Effector memory CD8-positive, alpha-beta T cell (primary cell): ENCODE measurements at regions not wholly inside any gene's neighbourhood (a gene's known extent, or its start where the extent isn't known, plus 50 kb on each side); places are given as distances from the start of the nearest gene placed in this dataset.

Experiments
- ATAC-seq: fragments of 150-1000 bp; cut with Tn5 transposase; replicated peaks from 2 replicates; pipeline ENCODE4 v1.10.0; 2021; ENCODE audit warnings: mild to moderate bottlenecking, moderate library complexity
- DNase-seq, 3 experiments: peaks; one replicate each; pipeline ENCODE4 v3.0.0; 2021
- H3K27ac Mint-ChIP-seq, 2 donors: one replicate each; pipeline ENCODE4 v1.8.0; 2022; ENCODE audit warnings: mild to moderate bottlenecking in 2 of 2, mixed read lengths in 2 of 2, moderate library complexity in 2 of 2
- H3K27me3 Mint-ChIP-seq, 2 donors: one replicate each; pipeline ENCODE4 v1.8.0; 2022; ENCODE audit warnings: mixed read lengths in 2 of 2
- H3K36me3 Mint-ChIP-seq: one replicate; pipeline ENCODE4 v1.8.0; 2022; ENCODE audit warnings: mild to moderate bottlenecking, moderate library complexity, mixed read lengths; ENCODE audit not compliant: insufficient read depth
- H3K4me1 Mint-ChIP-seq, 2 donors: one replicate each; pipeline ENCODE4 v1.8.0; 2022; ENCODE audit warnings: low read depth in 2 of 2, mixed read lengths in 2 of 2
- H3K4me3 Mint-ChIP-seq, 2 donors: one replicate each; pipeline ENCODE4 v1.8.0; 2022; ENCODE audit warnings: mild to moderate bottlenecking in 2 of 2, mixed read lengths in 2 of 2, moderate library complexity in 2 of 2
- H3K9me3 Mint-ChIP-seq, 2 donors: one replicate each; pipeline ENCODE4 v1.8.0; 2022; ENCODE audit warnings: mixed read lengths in 2 of 2

DNA sequence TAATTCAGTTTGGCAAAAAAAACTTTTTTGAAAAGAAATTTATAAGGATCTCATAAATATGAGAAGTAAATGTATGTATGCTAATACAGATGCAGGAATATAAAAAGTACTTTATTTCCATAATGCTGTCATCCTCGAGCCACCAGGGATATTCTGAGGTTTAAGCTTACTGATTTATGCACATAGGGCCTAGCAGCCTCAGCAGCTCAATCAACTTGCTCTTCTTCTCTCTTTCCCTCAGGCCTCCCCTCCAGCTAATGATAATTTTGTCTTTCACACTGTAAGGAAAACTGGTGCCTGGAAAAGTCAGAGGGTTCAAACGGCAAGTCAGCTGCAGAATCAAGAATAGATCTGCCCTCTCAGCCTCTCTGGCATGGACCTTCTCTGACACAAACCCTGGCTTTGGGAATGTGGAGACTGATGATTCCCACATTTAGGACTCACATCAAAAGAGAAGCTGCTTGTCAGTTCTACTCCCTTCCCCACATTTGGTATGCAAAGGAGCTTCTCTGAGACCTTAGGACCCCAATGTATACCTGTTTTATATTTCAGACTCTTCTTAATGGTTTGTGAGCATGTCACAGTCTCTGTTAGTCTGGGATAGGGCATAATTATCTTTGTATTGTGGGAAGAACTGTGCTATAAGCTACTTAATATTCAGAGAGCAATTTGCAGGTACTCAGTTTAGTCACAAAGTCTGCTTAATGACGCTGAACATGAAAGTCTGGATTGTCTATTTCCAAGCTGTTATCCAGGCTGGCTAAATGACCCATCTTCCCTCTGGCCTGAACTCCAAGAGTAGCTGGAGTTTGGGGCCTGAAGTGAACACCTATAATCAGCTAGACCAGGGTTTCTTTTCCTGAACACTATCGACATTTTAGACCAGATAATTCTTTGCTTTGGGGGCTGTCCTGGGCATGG lies 52.1 kb upstream of the DIPK1A start:
- Mint-ChIP-seq H3K36me3 (peaks cover 3% of the 10 kb centered on the region), H3K4me1 (peaks cover 0 to 3% of the 10 kb centered on the region in 2 donors), H3K27ac (peak overlapping the region in 1 of 2 donors; percentile 36), H3K27me3 (peaks cover 24 to 32% of the 10 kb centered on the region in 2 donors), H3K9me3 (no peaks in the 10 kb centered on the region), H3K4me3 (no peak overlapping the region)
- ATAC-seq, result no peak
- DNase-seq, result no peak

DNA sequence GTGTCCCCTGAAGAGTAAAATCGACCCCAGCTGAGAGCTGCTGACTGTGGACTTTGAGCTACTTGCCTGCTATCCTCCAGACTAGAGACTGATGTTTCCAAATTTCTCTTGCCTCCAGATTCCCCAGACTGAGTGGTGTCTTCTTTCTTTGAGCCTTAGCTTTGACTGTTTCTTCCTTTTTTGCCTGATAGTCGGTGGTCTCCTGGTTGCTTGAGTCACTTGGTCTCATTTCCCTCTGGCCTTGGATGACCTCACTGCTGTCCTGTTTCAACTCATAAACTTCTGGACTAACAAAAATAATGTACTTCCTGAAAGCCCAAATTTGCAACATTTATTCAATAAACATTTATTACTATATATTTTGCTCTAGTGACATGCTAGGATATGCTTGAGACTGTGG lies 52.9 kb upstream of the DIPK1A start:
- Mint-ChIP-seq H3K4me3 (no peak overlapping the region), H3K27ac (no peak overlapping the region), H3K27me3 (peaks cover 19 to 31% of the 10 kb centered on the region in 2 donors), H3K9me3 (no peaks in the 10 kb centered on the region), H3K36me3 (peaks cover 3% of the 10 kb centered on the region), H3K4me1 (peaks cover 0 to 3% of the 10 kb centered on the region in 2 donors)
- DNase-seq (no peak), ATAC-seq (no peak)

DNA sequence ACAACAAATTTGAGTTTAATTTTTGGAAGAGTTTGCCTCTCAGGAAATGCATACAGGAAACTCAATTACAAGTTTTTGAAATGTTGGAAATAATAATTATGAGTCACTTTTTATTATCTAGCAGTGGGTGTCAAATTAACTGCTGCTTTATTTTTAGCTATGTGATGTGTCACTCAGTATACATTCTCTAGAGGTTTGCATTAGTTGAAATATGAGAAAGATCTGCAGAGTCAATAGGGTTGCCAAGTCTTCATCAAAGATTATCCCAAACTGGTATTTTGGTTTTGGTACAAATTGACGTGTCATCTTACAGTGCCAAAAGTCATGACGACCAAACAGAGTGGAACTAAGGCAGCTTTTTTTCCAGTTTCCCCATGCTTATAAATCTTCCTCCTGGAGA lies 54.3 kb upstream of the DIPK1A start:
- Mint-ChIP-seq H3K27ac (no peak overlapping the region), H3K4me1 (peaks cover 0 to 3% of the 10 kb centered on the region in 2 donors), H3K4me3 (no peak overlapping the region), H3K9me3 (no peaks in the 10 kb centered on the region), H3K36me3 (no peaks in the 10 kb centered on the region), H3K27me3 (peaks cover 19 to 41% of the 10 kb centered on the region in 2 donors)
- ATAC-seq, result no peak
- no peak for DNase-seq

DNA sequence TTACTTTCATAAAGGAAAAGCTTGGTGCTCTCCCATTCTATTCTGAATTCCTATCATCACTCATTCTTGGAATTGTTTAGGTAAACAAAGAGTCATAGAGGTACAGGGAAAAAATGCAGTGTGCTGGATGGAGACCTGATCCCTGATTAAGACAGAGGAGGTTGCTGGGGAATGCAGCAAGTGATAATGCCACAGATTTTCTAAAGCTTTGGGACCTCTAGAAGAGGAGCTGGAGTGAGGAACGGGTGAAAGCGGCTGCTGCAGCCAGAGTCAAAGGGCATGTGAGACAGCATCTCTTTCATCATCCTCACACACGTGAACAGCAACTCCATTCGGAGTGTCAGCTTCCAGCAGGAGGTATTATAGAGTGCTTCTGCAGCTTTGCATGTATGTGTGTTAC lies 54.9 kb upstream of the DIPK1A start:
- H3K4me3 Mint-ChIP-seq, result no peak overlapping the region
- H3K27me3 Mint-ChIP-seq, result peaks cover 19 to 41% of the 10 kb centered on the region in 2 donors
- H3K9me3 Mint-ChIP-seq, result no peaks in the 10 kb centered on the region
- DNase-seq (no peak), ATAC-seq (no peak)
- no peak overlapping the region for H3K27ac Mint-ChIP-seq
- peaks cover 0 to 3% of the 10 kb centered on the region in 2 donors for H3K4me1 Mint-ChIP-seq
- H3K36me3 Mint-ChIP-seq, result no peaks in the 10 kb centered on the region

DNA sequence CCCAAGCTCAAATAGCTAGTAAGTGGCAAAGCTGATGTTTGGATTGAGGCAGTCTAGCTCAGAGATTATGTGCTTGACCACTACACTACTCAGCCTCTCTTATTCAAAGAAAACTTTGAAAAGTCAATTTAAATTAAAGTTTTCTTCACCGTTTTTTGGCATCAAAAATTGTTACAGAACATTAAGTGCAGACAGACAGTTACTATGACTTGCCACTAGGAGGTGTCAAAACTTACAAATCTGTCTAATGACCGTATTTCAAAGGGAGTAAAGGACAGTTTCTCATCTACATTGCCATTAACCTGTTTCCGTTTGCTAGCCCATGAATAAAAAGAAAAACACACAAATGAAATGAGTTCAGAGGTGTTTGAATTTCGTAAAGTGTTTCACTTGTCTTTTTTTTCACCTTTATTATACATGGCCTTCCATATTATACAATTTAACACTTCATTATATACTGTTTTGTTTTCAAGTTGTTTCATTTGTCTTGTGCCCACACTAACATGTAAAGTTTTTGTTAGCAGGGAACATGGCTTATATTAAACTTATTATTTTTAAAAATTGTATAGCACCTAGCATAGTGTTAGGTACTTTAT lies 57.4 kb upstream of the MTF2 start:
- Mint-ChIP-seq H3K27me3 (peaks cover 9 to 51% of the 10 kb centered on the region in 2 donors), H3K36me3 (no peaks in the 10 kb centered on the region), H3K27ac (no peak overlapping the region), H3K4me3 (no peak overlapping the region), H3K9me3 (no peaks in the 10 kb centered on the region), H3K4me1 (peaks cover 0 to 5% of the 10 kb centered on the region in 2 donors)
- DNase-seq (peak in 2 of 3 experiments; percentile 13), ATAC-seq (peak; percentile 83)

- Mint-ChIP-seq H3K4me3 (no peak overlapping the region), H3K4me1 (peaks cover 0 to 5% of the 10 kb centered on the region in 2 donors), H3K9me3 (no peaks in the 10 kb centered on the region), H3K27me3 (peaks cover 7 to 53% of the 10 kb centered on the region in 2 donors), H3K27ac (no peak overlapping the region), H3K36me3 (no peaks in the 10 kb centered on the region)
- no peak for DNase-seq
- no peak for ATAC-seq
Observed at GRCh38 chr1:93022580-93022979, 56.5 kb upstream of the MTF2 start.

- peaks cover 11 to 53% of the 10 kb centered on the region in 2 donors for H3K27me3 Mint-ChIP-seq
- no peaks in the 10 kb centered on the region for H3K9me3 Mint-ChIP-seq
- H3K4me1 Mint-ChIP-seq, result peaks cover 0 to 5% of the 10 kb centered on the region in 2 donors
- ATAC-seq (no peak), DNase-seq (no peak)
- no peaks in the 10 kb centered on the region for H3K36me3 Mint-ChIP-seq
- no peak overlapping the region for H3K4me3 Mint-ChIP-seq
- H3K27ac Mint-ChIP-seq, result no peak overlapping the region
Observed at GRCh38 chr1:93023281-93023680, 55.8 kb upstream of the MTF2 start.

DNA sequence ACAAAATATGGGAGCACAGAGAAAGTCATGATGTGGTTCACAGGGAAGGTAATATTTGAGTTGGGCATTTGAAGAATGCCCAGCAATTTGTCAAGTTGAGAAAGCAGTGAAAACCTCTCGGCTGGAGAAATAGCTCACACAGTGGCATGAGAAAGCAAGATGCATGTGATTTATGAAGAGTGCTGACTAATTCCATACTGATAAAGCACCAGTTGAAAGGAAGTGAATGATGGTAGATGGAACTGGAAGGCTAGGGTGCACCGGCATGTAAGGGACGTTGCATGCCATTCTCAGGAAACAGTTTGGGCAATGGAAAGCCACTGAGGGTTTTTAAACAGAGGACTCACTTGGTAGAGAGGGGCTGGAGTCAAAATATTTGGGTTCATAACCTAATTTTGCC lies 53.5 kb upstream of the MTF2 start:
- Mint-ChIP-seq H3K9me3 (no peaks in the 10 kb centered on the region), H3K27me3 (peaks cover 14 to 38% of the 10 kb centered on the region in 2 donors), H3K36me3 (peaks cover 2% of the 10 kb centered on the region), H3K4me1 (peaks cover 4 to 12% of the 10 kb centered on the region in 2 donors), H3K4me3 (no peak overlapping the region), H3K27ac (no peak overlapping the region)
- DNase-seq (no peak), ATAC-seq (no peak)

- H3K27ac Mint-ChIP-seq, result no peak overlapping the region
- no peak for ATAC-seq
- no peak for DNase-seq
- peaks cover 14 to 37% of the 10 kb centered on the region in 2 donors for H3K27me3 Mint-ChIP-seq
- no peak overlapping the region for H3K4me3 Mint-ChIP-seq
- peaks cover 5% of the 10 kb centered on the region for H3K36me3 Mint-ChIP-seq
- H3K4me1 Mint-ChIP-seq, result peaks cover 4 to 7% of the 10 kb centered on the region in 2 donors
- no peaks in the 10 kb centered on the region for H3K9me3 Mint-ChIP-seq
Observed at GRCh38 chr1:93028542-93028941, 50.5 kb upstream of the MTF2 start.
